NB4 (cell line): ENCODE measurements at regions not wholly inside any gene's neighbourhood (a gene's known extent, or its start where the extent isn't known, plus 50 kb on each side); places are given as distances from the start of the nearest gene placed in this dataset.

ENCODE experiments used
- MYC ChIP-seq: IDR thresholded peaks from 2 replicates; pipeline ENCODE4 v1.6.1; 2011; ENCODE audit warnings: low read depth, low read length
- POLR2A ChIP-seq: IDR thresholded peaks from 2 replicates; pipeline ENCODE4 v1.6.1; 2011; ENCODE audit warnings: mild to moderate bottlenecking; ENCODE audit not compliant: insufficient read length; ENCODE audit errors: extremely low read depth
- TF ChIP-seq, protein P1 (sequence below): IDR thresholded peaks from one replicate; pipeline ENCODE4 v1.5.1; 2012; ENCODE audit warnings: low read depth, low read length

DNA sequence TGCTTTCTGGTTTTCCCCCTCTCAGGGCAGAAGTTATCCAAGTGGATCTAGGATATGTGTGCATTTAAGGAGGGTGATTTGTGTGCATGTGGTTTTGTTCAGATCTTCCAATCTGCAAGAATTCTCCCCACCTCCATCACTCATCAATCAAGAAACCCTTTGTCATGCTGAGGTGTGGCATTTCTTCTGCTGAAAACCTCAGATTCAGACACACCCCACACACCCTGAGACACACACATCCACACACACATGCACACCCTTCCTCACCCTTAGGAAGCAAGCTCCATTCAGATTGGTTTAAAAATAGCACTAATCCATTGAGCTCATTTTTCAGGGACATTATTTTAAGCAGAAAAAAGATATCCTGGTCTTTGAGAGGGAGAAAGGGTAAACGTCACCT lies 106.1 kb upstream of the HSD17B12 start:
- TF ChIP-seq, protein P1, sequence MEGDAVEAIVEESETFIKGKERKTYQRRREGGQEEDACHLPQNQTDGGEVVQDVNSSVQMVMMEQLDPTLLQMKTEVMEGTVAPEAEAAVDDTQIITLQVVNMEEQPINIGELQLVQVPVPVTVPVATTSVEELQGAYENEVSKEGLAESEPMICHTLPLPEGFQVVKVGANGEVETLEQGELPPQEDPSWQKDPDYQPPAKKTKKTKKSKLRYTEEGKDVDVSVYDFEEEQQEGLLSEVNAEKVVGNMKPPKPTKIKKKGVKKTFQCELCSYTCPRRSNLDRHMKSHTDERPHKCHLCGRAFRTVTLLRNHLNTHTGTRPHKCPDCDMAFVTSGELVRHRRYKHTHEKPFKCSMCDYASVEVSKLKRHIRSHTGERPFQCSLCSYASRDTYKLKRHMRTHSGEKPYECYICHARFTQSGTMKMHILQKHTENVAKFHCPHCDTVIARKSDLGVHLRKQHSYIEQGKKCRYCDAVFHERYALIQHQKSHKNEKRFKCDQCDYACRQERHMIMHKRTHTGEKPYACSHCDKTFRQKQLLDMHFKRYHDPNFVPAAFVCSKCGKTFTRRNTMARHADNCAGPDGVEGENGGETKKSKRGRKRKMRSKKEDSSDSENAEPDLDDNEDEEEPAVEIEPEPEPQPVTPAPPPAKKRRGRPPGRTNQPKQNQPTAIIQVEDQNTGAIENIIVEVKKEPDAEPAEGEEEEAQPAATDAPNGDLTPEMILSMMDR = no peak
- TF ChIP-seq POLR2A = no peak
- TF ChIP-seq MYC = no peak
